PC-3 (cell line): ENCODE measurements at regions not wholly inside any gene's neighbourhood (a gene's known extent, or its start where the extent isn't known, plus 50 kb on each side); places are given as distances from the start of the nearest gene placed in this dataset.
"Not testable (repeated sequence)": the region's sequence is repeated elsewhere in the genome, so short reads cannot be mapped to it uniquely, and the experiment has no call there.

ENCODE experiments used
- ATAC-seq: fragments of 200-7000 bp; cut with Tn5 transposase; 2 replicates; pipeline ENCODE4 v1.9.1; 2020; ENCODE audit warnings: mild to moderate bottlenecking, moderate library complexity
- BruUV-seq: library from RNA; stranded (reverse); fragments of 400-500 nt; replicated peaks from 2 replicates; lab custom pipeline; 2021; lab: Mats Ljungman, UMichigan
- CTCF ChIA-PET: fragments of 300-600 bp; sonication (Branson Sonifier 250); formaldehyde crosslinking; loops from one replicate; lab custom pipeline; 2022; ENCODE audit warnings: antibody characterized with exemption; lab: Charles Lee
- POLR2A ChIA-PET: fragments of 300-600 bp; sonication (Branson Sonifier 250); formaldehyde crosslinking; loops from one replicate; lab custom pipeline; 2022; ENCODE audit warnings: antibody characterized with exemption; ENCODE audit not compliant: unreplicated experiment; lab: Charles Lee
- DNase-seq: peaks from one replicate; pipeline ENCODE4 v3.0.0-alpha.2; 2015
- H2AFZ ChIP-seq: fragments of 300-600 bp; sonication (generic); 2 replicates; pipeline ENCODE4 v1.6.0; 2016; ENCODE audit warnings: antibody characterized with exemption, low read length
- H3F3A ChIP-seq: fragments of 300-600 bp; sonication (generic); one replicate; pipeline ENCODE4 v1.6.0; 2017; ENCODE audit warnings: antibody characterized with exemption, low read length, control low read depth, mild to moderate bottlenecking; ENCODE audit not compliant: unreplicated experiment
- H3K27ac ChIP-seq: fragments of 300-600 bp; sonication (generic); 2 replicates; pipeline ENCODE4 v1.5.1; 2016; ENCODE audit warnings: mild to moderate bottlenecking, low read length
- H3K27me3 ChIP-seq: fragments of 300-600 bp; sonication (generic); 2 replicates; pipeline ENCODE4 v1.6.1; 2016; ENCODE audit warnings: low read length, mixed read lengths
- H3K36me3 ChIP-seq: fragments of 300-600 bp; sonication (generic); 2 replicates; pipeline ENCODE4 v1.6.1; 2016; ENCODE audit warnings: low read depth, mixed run types, low read length, mixed read lengths
- H3K4me1 ChIP-seq: fragments of 300-600 bp; sonication (generic); 2 replicates; pipeline ENCODE4 v1.5.1; 2016; ENCODE audit warnings: low read length; ENCODE audit not compliant: insufficient read depth
- H3K4me2 ChIP-seq: fragments of 300-600 bp; sonication (generic); 2 replicates; pipeline ENCODE4 v1.6.0; 2016; ENCODE audit warnings: low read length
- H3K4me3 ChIP-seq: fragments of 300-600 bp; sonication (generic); 2 replicates; pipeline ENCODE4 v1.5.1; 2016; ENCODE audit warnings: mild to moderate bottlenecking, low read length, mixed read lengths
- H3K79me2 ChIP-seq: fragments of 300-600 bp; sonication (generic); 2 replicates; pipeline ENCODE4 v1.6.1; 2017; ENCODE audit warnings: low read length, mixed read lengths
- H3K9ac ChIP-seq: fragments of 300-600 bp; sonication (generic); 2 replicates; pipeline ENCODE4 v1.6.0; 2016; ENCODE audit warnings: mild to moderate bottlenecking, low read length
- H3K9me2 ChIP-seq: fragments of 300-600 bp; sonication (generic); replicated peaks from 2 replicates; pipeline ENCODE4 v1.6.1; 2016; ENCODE audit warnings: mixed run types, low read length, mixed read lengths
- H3K9me3 ChIP-seq: fragments of 300-600 bp; sonication (generic); 2 replicates; pipeline ENCODE4 v1.6.1; 2016; ENCODE audit warnings: low read length, mixed read lengths
- H4K20me1 ChIP-seq: fragments of 300-600 bp; sonication (generic); 2 replicates; pipeline ENCODE4 v1.6.1; 2016; ENCODE audit warnings: low read length, mixed read lengths
- EZH2 ChIP-seq: fragments of 300-600 bp; sonication (generic); IDR thresholded peaks from one replicate; pipeline ENCODE4 v1.6.1; 2017; ENCODE audit warnings: antibody characterized with exemption, mild to moderate bottlenecking, low read length; ENCODE audit not compliant: unreplicated experiment
- EZH2phosphoT487 ChIP-seq: fragments of 300-600 bp; sonication (generic); IDR thresholded peaks from 2 replicates; pipeline ENCODE4 v1.6.1; 2018; ENCODE audit warnings: mild to moderate bottlenecking, antibody characterized with exemption, low read length, borderline replicate concordance
- intact Hi-C: fragments of 100-400 bp; cut with micrococcal nuclease; formaldehyde crosslinking; loops from 2 replicates; pipeline ENCODE4 v1.9.0; 2023
- TF ChIP-seq, protein P1 (sequence below): fragments of 300-600 bp; sonication (generic); conservative IDR thresholded peaks from 2 replicates; pipeline ENCODE4 v1.5.1; 2017; ENCODE audit warnings: antibody characterized with exemption, low read depth, mild to moderate bottlenecking, low read length

GRCh38 chr10:57661206-57661605 lies 606.5 kb downstream of the IPMK start:
- Histone ChIP-seq H3F3A (no peaks in the 10 kb centered on the region), H3K79me2 (no peaks in the 10 kb centered on the region), H3K9me3 (no peaks in the 10 kb centered on the region), H3K27ac (no peak overlapping the region), H3K36me3 (no peaks in the 10 kb centered on the region), H4K20me1 (no peaks in the 10 kb centered on the region), H3K4me1 (no peaks in the 10 kb centered on the region), H3K9me2 (no peaks in the 10 kb centered on the region), H3K9ac (no peak overlapping the region), H3K4me3 (no peak overlapping the region), H3K27me3 (no peaks in the 10 kb centered on the region), H2AFZ (no peak overlapping the region), H3K4me2 (no peak overlapping the region)
- POLR2A ChIA-PET, result no interaction called here
- ATAC-seq (no peak), DNase-seq (no peak)
- BruUV-seq, result no TSS peak
- TF ChIP-seq EZH2phosphoT487 (no peak), EZH2 (no peak)
- TF ChIP-seq, protein P1, sequence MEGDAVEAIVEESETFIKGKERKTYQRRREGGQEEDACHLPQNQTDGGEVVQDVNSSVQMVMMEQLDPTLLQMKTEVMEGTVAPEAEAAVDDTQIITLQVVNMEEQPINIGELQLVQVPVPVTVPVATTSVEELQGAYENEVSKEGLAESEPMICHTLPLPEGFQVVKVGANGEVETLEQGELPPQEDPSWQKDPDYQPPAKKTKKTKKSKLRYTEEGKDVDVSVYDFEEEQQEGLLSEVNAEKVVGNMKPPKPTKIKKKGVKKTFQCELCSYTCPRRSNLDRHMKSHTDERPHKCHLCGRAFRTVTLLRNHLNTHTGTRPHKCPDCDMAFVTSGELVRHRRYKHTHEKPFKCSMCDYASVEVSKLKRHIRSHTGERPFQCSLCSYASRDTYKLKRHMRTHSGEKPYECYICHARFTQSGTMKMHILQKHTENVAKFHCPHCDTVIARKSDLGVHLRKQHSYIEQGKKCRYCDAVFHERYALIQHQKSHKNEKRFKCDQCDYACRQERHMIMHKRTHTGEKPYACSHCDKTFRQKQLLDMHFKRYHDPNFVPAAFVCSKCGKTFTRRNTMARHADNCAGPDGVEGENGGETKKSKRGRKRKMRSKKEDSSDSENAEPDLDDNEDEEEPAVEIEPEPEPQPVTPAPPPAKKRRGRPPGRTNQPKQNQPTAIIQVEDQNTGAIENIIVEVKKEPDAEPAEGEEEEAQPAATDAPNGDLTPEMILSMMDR, result no peak
- intact Hi-C loops, result no loop called here
- CTCF ChIA-PET, result no interaction called here

DNA sequence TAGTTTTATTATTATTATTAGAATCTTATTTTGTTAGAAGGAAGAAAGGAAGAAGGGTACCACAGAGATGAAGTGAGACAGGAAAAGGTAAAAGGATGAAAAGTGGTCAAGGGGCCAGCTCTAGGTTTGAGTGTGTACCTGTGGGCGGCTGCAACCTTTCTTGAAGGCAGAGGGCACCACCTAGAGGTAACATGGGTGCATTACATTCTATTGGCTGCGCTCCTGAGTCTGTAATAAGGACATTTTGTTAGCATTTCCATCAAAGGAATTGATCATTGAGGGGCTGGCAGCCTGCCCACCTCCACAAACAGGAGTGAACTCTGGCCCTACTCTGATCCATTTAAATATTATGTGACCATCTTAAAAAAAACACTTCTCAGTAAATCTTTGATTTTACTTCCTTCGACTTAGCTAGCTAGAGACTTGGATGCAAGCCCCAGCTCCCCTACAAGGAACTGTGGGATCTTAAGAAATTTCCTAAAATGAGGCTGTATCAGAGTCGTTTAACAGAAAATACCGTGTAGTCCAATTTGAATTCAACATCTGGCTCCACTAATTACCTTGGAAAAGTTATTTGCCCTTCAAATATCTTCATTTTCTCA lies 610.4 kb downstream of the IPMK start:
- Histone ChIP-seq H3K36me3 (no peaks in the 10 kb centered on the region), H3K9me2 (no peaks in the 10 kb centered on the region), H3F3A (no peaks in the 10 kb centered on the region), H3K79me2 (no peaks in the 10 kb centered on the region), H3K27me3 (no peaks in the 10 kb centered on the region), H3K9ac (no peak overlapping the region), H3K4me1 (no peaks in the 10 kb centered on the region), H2AFZ (no peak overlapping the region), H3K4me3 (no peak overlapping the region), H3K9me3 (no peaks in the 10 kb centered on the region), H3K27ac (no peak overlapping the region), H3K4me2 (no peak overlapping the region), H4K20me1 (no peaks in the 10 kb centered on the region)
- intact Hi-C loops, result loop anchor here (1.0 to 2.0 kb wide), 5 partner anchors 77 to 496 kb away; no protein-coding TSS in a partner anchor
- ATAC-seq (peak; percentile 95), DNase-seq (peak; percentile 89)
- TF ChIP-seq, protein P1, result peak; percentile 93
- no peak for TF ChIP-seq EZH2phosphoT487
- POLR2A ChIA-PET, result interaction anchor here (0.7 kb wide), 2 partner anchors 192 to 1263 kb away, joined by 13 to 15 read pairs; no protein-coding TSS in a partner anchor
- no TSS peak for BruUV-seq
- CTCF ChIA-PET, result interaction anchor here (0.6 to 1.9 kb wide), 8 partner anchors 58 to 495 kb away, joined by 3 to 7 read pairs (median 5); no protein-coding TSS in a partner anchor

GRCh38 chr10:57654856-57655255 lies 612.8 kb downstream of the IPMK start:
- Histone ChIP-seq H3K79me2 (no peaks in the 10 kb centered on the region), H3F3A (no peaks in the 10 kb centered on the region), H3K4me3 (no peak overlapping the region), H3K9me3 (no peaks in the 10 kb centered on the region), H3K27ac (no peak overlapping the region), H2AFZ (no peak overlapping the region), H4K20me1 (no peaks in the 10 kb centered on the region), H3K4me2 (no peak overlapping the region), H3K36me3 (no peaks in the 10 kb centered on the region), H3K27me3 (no peaks in the 10 kb centered on the region), H3K9me2 (no peaks in the 10 kb centered on the region), H3K4me1 (no peaks in the 10 kb centered on the region), H3K9ac (no peak overlapping the region)
- DNase-seq (no peak), ATAC-seq (no peak)
- TF ChIP-seq EZH2, result no peak
- TF ChIP-seq EZH2phosphoT487, result no peak
- TF ChIP-seq, protein P1, result no peak
- ChIA-PET POLR2A (no interaction called here), CTCF (no interaction called here)
- intact Hi-C loops, result no loop called here
- no TSS peak for BruUV-seq

DNA sequence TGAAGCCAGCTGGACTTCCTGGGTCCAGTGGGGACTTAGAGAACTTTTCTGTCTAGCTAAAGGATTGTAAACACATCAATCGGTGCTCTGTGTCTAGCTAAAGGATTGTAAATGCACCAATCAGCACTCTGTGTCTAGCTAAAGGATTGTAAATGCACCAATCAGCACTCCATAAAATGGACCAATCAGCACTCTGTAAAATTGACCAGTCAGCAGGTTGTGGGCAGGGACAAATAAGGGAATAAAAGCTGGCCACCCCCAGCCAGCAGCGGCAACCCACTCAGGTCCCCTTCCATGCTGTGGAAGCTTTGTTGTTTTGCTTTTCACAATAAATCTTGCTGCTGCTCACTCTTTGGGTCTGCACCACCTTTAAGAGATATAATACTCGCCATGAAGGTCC lies 622.6 kb downstream of the IPMK start:
- H3K36me3 ChIP-seq, intact Hi-C loops, BruUV-seq, H3K27ac ChIP-seq, H3K9me2 ChIP-seq, H3K9ac ChIP-seq, H3K79me2 ChIP-seq, H3F3A ChIP-seq, H3K9me3 ChIP-seq, H3K27me3 ChIP-seq, DNase-seq, POLR2A ChIA-PET, CTCF ChIA-PET, H3K4me3 ChIP-seq, H3K4me2 ChIP-seq, ATAC-seq, H4K20me1 ChIP-seq, H3K4me1 ChIP-seq, H2AFZ ChIP-seq: not testable (repeated sequence)
